Peyer's patch (tissue), 4 donors: ENCODE measurements at regions not wholly inside any gene's neighbourhood (a gene's known extent, or its start where the extent isn't known, plus 50 kb on each side); places are given as distances from the start of the nearest gene placed in this dataset.

ENCODE experiments used
- CTCF ChIP-seq, 6 experiments: fragments of 450-650 bp in 4 of 6; fragments of 200-600 bp in 2 of 6; sonication (generic) in 1 of 6; IDR thresholded peaks; one replicate each; pipeline ENCODE4 v1.5.1; 2017 to 2019; ENCODE audit warnings: antibody characterized with exemption in 6 of 6, mild to moderate bottlenecking in 3 of 6, moderate library complexity in 1 of 6
- POLR2A ChIP-seq, 2 donors: fragments of 450-650 bp; IDR thresholded peaks; one replicate each; pipeline ENCODE4 v1.5.1; 2017; ENCODE audit warnings: antibody characterized with exemption in 2 of 2, mild to moderate bottlenecking in 2 of 2, moderate library complexity in 2 of 2

- TF ChIP-seq CTCF (IDR thresholded peaks at IDR 0.05) (no peak), POLR2A (IDR thresholded peaks at IDR 0.05) (no peak)
Observed at GRCh38 chr9:82512728-82513127, 524.2 kb downstream of the SPATA31D1 start.
